ENCODE measurements at regions not wholly inside any gene's neighbourhood (a gene's known extent, or its start where the extent isn't known, plus 50 kb on each side); places are given as distances from the start of the nearest gene placed in this dataset.

- DNase-seq (ENCODE audit: low read depth in 2 of 2) = no peak
Measured at GRCh38 chr11:134802116-134802515, 390.1 kb upstream of the B3GAT1 start.

- DNase-seq (ENCODE audit: low read depth in 2 of 2) = no peak
Measured at GRCh38 chr11:134801570-134801969, 389.5 kb upstream of the B3GAT1 start.

- no peak for DNase-seq (ENCODE audit: low read depth in 2 of 2)
Measured at GRCh38 chr11:134800826-134801225, 388.8 kb upstream of the B3GAT1 start.

DNA sequence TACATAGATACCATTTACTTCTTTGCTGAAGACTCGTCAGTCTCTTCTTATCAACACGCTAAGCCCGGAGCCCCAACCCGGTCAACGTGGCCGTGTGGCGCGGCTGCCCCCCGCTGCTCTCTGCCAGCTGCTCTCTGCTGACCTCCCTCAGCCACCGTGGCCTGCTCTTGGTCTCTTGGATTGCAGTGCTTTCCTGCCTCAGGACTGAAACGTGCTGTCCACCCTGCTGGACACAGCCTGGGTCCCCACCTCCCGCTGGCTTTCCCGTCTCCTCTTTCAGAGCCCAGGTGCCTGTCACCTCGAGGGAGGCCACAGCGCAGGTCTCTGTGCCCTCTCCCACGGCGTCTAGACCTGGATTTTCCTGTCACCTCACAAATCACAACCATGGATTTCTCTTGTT is 388.1 kb upstream of the B3GAT1 start:
- no peak for DNase-seq (ENCODE audit: low read depth in 2 of 2)

DNA sequence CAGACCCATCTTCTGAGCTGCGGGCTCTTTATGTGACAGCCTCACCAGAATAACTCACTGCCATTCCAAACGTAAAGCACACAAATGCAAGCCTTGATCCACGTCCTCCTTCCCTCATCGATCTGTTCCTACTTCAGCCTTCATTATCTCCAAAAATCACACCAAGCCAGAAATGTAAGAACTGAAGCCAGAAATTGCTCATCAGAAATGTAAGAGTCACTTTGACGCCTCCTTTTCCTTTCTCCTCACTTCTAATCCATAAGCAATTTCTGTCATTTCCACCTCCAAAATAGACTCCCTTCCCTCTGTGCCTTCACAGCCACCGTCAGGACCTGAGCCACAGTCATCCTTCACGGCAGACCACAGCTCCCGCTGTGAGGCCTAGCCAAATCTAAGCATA is 387.3 kb upstream of the B3GAT1 start:
- no peak for DNase-seq (ENCODE audit: low read depth in 2 of 2)

GRCh38 chr11:134797411-134798089 is 385.5 kb upstream of the B3GAT1 start:
- no peak for DNase-seq (ENCODE audit: low read depth in 2 of 2)

DNA sequence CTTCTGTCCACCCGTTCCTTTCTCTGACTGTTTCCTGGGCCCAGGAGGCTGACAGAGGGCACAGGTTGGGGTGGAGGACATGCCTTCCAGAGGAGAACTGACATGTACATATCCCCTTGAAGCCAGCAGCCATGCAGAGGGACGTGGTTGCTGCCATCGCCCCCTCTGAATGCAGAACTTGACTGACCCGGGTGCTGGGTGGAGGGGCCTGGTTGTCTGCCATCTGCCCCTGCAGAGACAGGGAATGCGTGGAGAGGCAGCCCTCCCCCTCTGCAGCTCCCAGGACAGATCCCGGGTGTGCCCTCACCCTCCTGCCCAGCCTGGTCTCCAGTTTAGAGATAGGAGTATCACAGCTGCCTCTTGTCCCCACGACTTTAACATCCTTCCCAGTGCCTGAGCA is 383.0 kb upstream of the B3GAT1 start:
- DNase-seq (ENCODE audit: low read depth in 2 of 2) = no peak

DNA sequence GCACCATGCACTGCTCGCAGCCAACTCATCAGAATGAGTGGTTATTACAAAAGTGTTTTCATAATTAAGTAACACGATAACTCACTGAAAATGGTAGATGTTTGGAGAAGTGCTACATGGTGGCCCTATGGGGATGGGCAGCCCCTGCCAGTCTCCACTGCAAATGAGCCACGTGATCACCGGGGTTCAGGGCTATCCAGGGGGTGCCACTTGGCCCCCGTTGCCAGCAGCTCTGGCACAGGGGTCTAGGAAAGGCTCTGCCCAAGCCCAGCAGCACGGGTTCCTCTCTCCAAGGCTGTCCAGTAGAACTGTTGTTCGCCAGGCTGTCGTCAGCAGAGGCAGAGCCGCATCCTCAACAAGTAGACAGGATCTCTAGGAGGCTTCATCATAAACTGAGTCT is 382.1 kb upstream of the B3GAT1 start:
- DNase-seq (ENCODE audit: low read depth in 2 of 2) = no peak

- no peak for DNase-seq (ENCODE audit: low read depth in 2 of 2)
Measured at GRCh38 chr11:134792677-134793076, 380.6 kb upstream of the B3GAT1 start.

- DNase-seq (ENCODE audit: low read depth in 2 of 2) = no peak
Measured at GRCh38 chr11:134792044-134792443, 380.0 kb upstream of the B3GAT1 start.

DNA sequence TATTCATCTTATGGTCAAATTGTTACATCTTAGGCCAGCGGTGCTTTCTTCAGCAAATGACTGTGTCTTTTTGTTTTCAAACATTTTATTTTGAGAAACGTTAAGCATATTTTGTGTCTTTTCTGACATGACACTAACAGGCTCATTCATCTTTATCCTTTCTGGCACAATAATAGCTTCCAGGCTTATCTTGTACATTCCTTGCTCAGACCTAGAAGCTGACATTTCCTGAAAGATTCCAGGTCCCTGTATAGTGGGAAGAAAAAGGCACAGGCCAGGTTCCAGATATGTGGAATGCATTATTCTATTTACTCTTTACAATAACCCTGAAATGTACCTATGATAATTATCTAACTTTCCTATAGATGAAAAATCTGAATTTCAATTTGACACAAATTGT is 379.1 kb upstream of the B3GAT1 start:
- no peak for DNase-seq (ENCODE audit: low read depth in 2 of 2)

- no peak for DNase-seq (ENCODE audit: low read depth in 2 of 2)
Measured at GRCh38 chr11:134789104-134789503, 377.1 kb upstream of the B3GAT1 start.

DNA sequence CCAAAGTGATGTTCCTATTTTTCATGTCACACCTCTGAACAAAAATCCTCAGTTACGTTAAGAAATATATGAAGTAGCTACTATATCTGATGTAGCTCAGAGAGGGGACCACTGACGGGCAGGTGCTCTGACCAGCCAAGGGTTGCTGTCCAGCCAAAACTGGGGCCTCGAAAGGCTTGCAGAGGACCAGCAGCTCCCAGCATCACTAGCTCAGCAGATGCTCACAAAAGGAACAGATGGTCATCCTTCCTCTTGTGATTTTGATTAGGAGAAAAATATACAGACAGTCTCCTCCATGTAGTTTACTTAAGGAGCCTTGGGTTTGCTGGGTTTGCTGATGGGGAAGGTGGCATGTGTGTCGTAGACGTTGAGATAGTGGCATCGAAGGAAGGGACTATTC is 374.6 kb upstream of the B3GAT1 start:
- no peak for DNase-seq (ENCODE audit: low read depth in 2 of 2)

DNA sequence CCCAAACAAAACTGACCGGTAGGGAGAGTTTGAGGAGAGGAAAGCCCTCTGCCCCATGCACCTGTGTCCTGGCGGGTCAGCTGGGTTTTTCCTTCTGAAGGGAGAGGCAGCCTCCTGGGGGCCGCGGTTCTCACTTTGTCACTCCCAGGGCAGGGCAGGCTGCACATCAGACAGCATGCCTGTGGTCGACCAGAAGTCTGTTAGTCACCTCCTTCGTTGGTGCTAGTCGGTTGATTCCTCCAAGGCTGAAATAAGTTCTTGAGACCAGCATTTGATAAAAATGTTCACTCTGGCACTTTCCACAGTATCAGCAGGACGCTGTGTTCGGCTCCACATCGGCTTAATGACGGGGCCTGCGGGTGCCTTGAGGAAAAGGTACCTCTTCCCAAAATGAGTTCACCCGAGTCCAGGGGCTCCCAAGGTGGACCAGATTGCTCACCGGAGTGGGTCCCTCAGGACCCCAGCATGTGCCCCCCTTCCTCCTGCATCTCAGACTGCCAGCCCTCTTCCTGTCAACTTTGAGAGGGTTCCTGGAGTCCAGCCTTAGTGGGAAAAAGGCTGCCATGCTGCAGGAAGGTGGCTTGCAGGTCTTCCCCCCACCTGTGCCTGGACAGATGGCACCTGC is 373.7 kb upstream of the B3GAT1 start:
- no peak for DNase-seq (ENCODE audit: low read depth in 2 of 2)

DNA sequence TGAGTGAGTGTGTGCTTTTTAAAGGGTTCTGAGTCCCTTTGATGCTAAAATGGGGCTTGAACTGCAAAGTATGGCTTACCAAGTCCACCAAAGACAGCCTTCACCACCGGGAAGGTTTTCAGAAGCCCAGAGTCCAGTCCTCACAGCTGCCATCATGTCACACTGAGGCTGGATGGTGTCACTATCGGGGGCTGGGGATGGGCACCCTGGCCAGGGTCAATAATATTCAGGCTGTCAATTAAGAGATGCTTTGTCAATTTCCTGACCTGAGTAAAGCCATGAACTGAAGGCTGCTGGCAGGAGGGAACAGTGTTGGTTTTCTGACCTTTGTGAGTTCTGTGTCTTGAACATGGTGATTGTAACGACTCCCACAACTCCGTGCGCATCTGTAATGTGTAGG is 373.0 kb upstream of the B3GAT1 start:
- no peak for DNase-seq (ENCODE audit: low read depth in 2 of 2)

- no peak for DNase-seq (ENCODE audit: low read depth in 2 of 2)
Measured at GRCh38 chr11:134784568-134784967, 372.5 kb upstream of the B3GAT1 start.

DNA sequence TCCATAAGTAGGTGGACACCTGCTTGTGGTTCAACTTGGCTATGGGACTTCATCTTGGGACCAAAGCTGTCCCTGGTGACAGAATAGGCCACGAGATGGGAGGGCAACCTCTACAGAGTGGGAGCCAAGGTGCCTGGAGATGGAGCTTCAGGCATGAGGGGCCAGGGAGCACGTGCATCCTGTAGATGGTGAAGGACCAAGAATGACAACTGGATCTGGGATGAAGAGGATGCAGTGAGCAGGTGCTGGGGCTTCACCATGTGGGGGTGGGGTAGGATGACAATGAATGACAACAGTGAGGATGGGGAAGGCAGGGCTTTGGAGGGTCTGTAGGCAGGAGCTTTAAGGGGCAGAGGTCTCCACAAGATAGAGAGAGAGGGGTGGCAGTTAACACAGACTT is 372.0 kb upstream of the B3GAT1 start:
- DNase-seq (ENCODE audit: low read depth in 2 of 2) = no peak

- no peak for DNase-seq (ENCODE audit: low read depth in 2 of 2)
Measured at GRCh38 chr11:134783234-134783633, 371.2 kb upstream of the B3GAT1 start.

- no peak for DNase-seq (ENCODE audit: low read depth in 2 of 2)
Measured at GRCh38 chr11:134781380-134781866, 369.4 kb upstream of the B3GAT1 start.

- DNase-seq (ENCODE audit: low read depth in 2 of 2) = no peak
Measured at GRCh38 chr11:134780486-134781147, 368.6 kb upstream of the B3GAT1 start.

GRCh38 chr11:134779179-134779578 is 367.1 kb upstream of the B3GAT1 start:
- DNase-seq (ENCODE audit: low read depth in 2 of 2) = no peak

- no peak for DNase-seq (ENCODE audit: low read depth in 2 of 2)
Measured at GRCh38 chr11:134768463-134768862, 356.4 kb upstream of the B3GAT1 start.

DNA sequence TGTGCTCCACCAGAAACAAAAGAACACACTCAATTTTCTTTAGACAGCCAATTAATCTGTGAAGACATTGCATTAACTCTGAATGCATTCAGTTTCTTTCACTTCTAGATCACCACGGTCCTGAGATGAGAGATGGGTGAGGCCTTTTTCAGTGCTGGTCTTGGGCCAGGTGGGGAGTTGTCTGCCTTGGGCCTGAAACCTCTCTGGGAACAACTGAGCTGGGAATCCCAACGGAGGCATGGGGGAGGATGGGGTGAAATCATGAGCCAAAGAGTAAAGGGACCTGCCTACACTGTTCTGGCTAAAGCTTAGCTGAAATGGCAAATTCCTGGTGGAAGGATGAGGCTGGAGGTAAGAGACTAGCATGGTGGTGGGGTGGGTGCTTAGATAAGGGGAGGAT is 353.5 kb upstream of the B3GAT1 start:
- no peak for DNase-seq (ENCODE audit: low read depth in 2 of 2)

All from activated CD4-positive, alpha-beta T cell treated with anti-CD3 and anti-CD28 coated beads for 24 hours (primary cell).